ENCODE measurements at regions not wholly inside any gene's neighbourhood (a gene's known extent, or its start where the extent isn't known, plus 50 kb on each side); places are given as distances from the start of the nearest gene placed in this dataset.
"Not testable (repeated sequence)": the region's sequence is repeated elsewhere in the genome, so short reads cannot be mapped to it uniquely, and the experiment has no call there.

DNA sequence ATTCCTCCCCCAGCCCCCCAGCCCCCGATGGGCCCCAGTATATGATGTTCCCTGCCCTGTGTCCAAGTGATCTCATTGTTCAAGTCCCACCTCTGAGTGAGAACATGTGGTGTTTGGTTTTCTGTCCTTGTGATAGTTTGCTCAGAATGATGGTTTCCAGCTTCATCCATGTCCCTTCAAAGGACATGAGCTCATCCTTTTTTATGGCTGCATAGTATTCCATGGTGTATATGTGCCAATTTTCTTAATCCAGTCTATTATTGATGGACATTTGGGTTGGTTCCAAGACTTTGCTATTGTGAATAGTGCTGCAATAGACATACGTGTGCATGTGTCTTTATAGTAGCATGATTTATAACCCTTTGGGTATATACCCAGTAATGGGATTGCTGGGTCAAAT, 495.3 kb downstream of the OMA1 start:
- not testable (repeated sequence) for FAIRE-seq

DNA sequence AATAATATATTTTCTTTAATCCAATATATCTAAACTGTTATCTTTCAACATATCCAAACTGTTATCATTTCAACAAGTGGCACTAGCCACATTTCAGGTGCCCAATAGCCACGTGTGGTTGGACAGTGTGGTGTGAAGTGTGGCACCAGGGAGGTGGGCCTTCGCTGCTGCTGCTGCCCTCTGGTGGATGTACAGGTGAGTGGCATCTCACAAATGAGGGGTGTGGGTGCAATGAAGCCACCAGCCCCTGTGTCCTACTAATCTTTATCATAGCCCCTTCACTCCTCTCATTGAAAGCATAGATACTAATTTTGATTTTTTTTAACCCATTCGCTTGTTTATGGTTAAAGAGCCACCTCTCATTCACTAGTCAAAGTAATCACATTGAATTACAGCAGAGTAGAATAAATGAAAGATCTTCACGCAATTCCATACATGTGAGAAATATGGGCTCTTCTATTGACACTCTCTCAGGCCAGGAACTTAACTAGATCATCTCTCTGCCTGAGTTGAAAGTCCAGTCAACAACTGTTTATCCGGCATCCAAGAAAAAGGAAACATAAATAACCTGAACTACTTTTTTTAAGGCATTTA, 499.2 kb downstream of the OMA1 start:
- FAIRE-seq, result no peak

DNA sequence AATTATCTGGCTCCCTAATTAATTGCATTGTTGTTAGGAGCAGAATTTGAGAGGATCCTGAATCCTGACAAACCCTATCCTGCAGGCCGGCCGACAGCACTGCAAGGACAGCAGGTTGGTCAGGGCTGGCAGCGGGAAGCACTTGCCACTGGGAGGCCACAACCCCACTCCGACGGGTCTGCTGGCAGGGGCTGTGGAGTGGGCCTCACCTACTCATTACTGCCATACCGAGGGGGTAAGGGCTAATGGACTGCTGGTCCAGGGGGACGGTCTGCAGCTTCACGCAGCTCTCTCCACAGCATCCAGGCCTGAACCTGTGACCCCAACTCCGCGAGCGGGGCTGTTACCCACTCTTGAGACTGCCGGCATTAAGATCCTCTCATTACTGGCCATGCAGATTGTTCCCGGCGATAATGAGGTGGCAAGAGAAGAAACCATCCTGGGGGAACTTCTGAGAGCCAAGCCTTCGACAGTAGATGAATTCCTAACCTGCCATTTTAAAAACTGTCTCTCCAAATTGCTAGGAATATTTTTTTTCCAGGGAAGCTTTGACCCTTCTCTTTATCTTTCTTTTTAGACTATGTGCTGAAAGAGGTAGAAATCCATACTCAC, 501.3 kb downstream of the OMA1 start:
- no peak for FAIRE-seq

DNA sequence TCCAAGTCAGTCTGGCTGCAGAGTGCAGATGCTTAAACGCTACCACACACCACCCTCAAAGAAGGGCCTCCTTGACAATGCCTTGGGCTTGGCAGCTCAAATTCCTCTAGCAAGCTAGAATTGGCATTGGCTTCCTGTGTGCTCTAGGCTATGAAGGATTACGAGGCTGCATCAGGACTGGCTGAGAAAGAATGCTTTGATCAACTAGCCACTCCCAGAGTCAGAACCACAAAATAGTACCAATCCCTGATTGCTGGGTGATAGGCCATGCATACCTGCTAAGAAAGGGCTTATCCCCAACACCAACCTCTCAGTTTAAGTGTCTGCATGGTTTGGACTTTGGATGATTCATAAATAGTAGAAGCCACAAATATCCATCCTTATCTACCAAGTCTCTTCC, 504.9 kb downstream of the OMA1 start:
- FAIRE-seq, result no peak

DNA sequence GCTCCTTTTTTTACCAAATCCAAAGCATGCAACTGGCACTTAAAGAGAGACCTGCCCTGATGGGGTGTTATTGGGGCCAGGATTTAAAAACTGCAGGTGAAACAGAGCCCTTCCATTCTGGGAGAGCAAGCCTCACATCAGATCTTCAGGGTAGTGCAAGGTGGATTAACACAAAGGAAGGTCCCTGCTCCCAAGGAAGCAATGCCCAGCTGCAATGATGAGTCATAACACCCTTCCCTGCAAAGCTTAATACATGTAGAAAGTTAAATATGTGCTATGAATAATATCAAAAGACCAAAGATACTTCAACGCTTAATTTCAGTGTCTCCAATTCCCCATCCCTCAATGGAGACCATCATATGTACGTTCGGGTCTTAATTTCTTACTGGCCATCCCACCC, 508.0 kb downstream of the OMA1 start:
- FAIRE-seq, result no peak

DNA sequence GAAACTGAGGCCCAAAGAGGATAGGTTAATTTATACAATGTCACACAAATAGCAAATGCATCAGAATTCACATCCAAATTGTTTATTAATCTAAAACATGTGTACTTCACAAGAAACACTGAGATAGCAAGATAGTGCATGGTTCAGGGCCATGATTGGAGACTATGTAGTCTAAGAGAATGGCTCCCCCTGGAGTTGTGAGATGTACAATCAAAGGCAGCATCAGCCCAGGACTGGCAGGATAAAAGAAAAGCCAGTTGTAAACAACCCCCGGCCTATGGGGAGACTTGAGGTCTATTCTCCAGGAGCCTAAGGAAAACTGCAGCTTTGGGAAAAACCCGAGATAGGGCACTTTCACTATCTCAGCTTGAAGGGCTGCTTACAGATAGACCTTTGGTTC, 511.0 kb downstream of the OMA1 start:
- no peak for FAIRE-seq

DNA sequence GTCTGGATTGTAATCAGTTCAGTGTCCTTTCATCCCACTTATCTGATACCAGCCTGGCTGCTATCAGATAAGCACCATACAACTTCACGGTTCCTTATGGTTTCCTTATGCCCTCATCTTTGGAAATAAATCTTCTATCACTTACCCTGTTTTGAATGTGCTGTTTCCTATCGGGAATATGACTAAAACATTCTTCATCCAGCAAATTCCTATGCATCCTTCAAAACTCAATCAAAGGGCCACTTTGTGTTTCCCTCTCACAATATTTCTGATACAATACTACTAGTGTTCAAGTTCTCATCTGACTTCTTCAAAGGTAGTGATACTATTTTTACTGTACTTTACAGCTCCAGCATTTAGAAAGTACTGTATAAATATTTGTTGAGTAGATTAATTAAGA, 513.2 kb downstream of the OMA1 start:
- FAIRE-seq, result no peak

DNA sequence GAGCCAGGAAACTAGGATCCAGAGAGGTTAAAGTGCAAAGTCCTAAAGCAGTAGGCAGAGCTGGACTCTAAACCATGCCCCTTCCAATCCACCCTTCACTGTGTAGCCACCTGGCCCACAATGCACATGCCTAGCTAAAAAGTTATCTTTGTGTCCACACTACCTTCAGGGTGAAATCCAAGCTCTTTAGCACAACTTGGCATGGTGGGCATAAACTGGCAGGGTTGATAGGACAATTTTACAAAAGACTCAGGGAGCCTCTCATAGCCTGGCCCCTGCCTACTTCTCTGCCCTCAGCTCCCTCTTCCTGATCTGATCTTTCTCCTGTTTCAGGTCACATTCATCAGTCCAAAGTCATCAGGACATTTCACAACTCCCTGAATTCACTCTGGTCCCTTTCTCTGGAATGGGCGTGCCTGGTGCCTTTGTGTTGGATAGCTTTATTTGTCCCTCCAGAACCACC, 513.9 kb downstream of the OMA1 start:
- no peak for FAIRE-seq

DNA sequence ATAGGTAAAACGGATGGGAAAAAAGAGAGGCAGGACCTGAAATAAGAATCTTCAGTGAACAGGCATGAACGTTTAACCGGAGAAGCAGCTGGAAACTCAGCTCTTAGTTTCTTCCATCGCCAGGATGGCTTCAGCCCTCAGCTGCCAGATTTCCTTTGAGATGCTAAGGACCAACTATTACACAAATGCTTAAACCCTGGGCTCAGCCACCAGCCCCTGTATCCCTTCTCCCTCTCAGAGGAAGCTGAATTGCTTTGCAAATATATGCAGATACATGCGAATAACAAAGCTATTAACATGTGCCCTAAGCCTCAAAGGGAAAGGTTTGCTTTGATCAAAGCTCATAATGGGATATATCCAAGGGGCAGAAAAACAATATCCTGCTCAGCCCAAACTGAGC, 515.1 kb downstream of the OMA1 start:
- no peak for FAIRE-seq

DNA sequence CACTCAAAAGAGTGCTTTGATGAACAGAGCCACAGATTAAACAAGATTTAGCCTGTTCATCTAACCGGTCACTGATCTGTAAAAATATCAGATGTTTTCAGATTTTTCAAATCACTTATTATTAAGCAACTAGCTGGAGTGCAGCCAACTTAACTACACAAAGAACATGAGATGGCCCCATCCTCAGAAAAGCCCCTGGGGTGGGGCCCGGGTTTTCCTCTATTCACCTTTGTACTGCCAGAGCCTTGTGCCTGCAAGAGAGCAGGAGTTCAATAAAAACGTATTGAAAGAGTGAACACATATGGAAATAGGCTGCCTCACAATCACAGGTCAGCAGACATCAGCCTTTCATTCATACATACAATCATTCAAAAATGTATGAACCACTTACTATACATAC, 516.1 kb downstream of the OMA1 start:
- FAIRE-seq, result no peak

DNA sequence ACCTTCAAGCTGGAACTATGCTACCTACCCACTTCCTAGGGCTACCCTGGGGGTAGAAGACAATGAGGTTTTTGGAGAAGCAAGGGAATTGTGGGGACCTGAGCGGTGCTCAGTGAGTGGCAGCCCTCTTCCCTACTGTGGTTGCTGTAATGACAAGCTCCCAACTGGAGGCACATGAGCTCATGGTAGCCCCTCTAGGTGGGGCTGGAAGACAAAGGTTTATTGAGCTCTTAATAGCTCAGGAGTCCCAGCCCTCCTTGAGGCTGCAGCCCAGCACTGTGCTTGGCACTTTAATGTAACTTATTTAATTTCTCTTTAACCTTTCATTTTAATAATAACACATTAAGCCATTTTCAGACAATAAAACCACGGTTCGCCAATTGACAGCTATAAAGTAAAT, 528.9 kb downstream of the OMA1 start:
- FAIRE-seq, result no peak

DNA sequence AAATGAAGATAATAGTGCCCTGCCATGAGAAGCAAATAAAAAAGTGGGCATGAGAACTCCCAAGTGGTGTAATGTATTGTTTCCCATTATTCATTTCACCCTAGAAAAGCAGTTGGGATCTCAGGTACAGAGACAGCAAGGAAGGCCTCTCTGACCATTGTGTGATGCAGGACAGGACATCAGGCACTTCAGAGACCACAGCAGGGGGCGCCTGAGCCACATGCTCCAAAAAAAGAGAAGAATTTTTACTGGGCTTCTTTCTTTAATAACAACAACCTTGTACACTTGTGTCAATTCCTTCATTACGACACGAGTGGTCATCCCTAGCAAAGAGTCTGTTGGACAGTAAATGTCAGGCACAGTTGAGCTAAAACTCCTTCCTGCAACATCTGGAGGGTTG, 533.3 kb downstream of the OMA1 start:
- FAIRE-seq, result no peak

DNA sequence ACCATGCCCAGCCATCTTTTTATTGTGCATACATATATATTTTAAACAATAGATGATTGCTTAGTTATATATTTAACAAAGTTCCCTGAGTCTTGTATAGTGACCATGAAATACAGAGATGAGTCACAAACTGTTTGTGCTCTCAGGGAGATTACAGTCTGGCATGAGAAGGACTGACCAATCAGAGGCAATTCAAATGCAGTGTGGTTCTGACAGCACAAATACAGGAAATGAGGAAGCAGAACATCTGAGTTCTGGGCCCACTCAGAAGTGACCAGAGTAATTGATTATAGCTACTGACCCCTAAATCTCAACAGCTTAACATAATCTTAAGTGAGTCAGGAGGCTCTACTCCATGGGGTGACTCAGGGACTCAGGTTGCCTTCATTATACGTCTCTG, 534.5 kb downstream of the OMA1 start:
- FAIRE-seq, result no peak

DNA sequence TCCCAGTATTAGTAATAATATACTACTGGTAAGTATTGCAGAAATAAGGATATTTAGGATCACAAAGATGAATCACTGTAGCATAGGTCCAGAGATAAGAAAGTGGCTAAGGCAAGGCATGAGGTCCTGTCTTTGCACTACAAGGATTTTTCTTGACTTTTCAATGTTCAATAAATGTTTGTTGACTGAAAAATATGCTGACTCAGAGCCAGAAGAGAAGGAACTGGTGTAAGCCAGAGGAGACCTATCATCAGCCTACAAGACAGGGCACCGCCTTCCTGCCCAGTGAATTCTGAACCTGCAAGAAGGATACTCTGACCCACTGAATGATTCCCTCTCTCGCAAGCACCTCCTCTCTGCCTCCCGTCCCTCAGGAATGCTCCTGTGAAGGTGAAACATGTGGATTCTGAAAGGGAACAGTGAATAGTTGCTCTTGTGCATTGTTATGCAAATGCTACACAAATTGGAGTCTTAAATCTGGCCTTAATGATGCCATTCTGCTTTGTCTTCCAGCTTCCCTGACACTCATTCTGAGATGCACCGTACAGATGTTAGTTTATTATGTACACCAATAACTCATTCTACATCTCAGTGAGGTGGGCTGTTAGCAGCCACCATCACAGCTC, 540.0 kb downstream of the OMA1 start:
- FAIRE-seq, result no peak

DNA sequence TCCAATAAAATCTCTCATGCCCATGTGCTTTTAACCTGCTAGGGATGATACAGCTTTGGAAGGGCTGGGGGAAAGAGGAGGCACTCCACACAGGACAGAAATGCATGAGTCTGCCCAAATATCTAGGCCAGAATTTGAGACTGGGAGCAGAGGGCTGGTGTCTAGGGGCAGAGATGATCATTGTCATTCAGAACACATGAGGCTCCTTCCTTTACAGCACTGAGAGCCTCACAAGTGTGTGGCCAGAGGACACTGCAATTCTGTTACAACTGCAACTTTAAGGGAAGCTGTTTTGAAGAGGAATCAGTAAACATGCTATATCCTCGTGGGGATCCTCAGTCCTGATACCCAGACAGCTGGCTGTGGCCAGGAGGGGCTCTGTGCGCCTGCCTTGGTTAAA, 541.3 kb downstream of the OMA1 start:
- FAIRE-seq, result no peak

DNA sequence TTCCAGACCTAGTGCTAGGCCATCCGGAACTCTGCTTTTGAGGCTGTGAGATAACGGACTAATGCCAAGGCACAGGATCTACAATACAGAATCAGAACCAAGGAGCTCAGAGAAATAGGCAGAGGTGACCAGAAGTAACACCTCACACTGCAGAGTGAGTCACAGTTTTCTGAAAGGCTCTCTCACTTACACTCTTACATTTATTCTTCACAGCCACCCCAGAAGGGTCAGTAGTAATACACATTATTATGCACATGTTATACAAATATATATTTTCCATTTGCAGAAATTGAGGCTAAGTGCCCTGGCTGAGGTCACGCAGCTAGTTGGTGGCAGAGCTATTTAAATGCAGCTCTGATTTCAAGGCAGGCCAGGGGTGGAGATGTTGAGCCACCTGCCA, 542.5 kb downstream of the OMA1 start:
- no peak for FAIRE-seq

DNA sequence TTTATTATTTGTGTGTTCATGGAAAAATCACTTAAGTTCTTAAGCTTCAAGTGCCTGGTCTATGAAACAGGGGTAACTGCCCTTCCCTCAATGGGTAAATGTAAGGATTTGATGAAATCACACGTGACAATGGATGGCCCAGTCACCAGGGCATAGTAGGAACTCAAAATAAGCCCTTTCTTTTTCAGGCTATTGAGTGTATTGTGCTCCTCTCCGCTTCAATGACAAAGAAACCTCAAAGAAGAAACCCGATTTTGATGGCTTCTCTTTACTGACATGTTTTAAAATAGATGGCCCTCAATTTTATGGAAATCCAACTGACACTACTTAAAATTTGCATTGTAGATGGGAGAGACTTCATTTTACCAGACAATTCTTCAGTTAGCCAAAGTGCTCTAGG, 543.5 kb downstream of the OMA1 start:
- no peak for FAIRE-seq

DNA sequence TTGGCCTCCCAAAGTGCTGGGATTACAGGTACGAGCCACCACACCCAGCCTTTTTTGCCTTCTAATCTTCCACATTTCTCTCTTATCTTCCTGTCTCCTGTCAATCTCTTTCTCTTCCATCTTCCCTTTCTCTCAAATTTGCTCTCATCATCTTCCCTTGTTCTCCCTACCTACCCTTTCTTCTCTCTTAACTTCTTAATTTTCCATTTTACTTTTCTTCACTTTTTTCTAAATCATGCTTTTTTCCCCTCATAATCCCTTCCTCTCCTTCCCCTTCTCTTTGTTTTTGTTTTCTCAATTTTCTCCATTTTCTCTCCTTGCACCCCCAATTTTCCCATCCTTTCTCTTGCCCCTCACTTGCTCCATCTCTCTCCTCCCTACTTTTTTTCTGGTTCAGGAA, 545.7 kb downstream of the OMA1 start:
- no peak for FAIRE-seq

DNA sequence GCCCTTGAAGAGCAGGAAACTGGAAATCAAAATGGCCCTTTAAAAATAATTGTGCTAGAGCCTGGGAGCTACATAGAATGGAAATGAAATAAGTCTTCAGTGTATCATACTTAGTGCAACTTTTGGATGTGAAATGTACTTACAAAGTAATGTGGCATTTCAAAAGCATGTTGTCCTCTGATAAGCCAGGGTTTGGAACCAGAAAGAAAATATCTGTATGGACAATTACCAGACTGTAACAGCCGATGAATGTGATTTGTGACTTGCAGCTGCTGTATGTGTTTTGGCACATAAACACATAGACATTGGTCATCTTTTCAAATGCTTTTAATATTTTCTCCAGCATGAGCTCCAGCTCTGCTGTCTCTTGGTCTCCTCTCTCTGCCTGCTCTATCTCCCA, 546.4 kb downstream of the OMA1 start:
- no peak for FAIRE-seq

DNA sequence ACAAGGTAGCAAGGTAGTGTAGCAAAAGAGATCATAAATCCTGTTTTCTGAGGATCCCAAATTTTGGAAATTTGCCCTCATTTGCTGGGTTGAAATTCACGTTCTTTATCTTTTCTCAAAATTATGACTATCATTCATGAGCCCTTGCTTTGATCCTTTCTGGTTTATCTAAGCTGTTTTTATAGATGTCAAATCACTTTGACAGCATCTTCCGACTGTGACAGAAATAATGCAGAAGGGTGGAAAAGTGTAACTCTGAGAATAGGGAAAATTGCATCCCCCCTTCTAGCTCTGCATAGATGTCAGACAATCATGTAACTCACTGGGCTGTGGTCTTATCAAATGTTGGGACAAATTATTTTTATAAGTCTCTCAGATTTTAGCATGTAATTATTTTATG, 550.1 kb downstream of the OMA1 start:
- no peak for FAIRE-seq

DNA sequence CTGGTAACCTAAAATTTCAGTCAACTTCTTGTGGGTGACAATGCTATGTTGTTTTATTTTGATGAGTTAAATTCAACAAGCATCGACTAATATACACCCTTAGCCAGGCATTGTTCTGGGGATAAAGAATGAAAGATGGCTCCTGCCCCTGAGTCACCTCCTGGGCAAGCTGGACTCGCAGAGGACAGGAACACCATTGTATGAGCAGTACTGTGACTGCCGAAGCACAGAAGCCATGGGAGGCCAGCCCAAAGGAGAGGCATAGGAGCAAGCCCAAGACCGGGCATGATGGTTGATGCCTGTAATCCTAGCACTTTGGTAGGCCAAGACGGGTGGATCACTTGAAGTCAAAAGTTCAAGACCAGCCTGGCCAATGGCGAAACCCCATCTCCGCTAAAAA, 555.2 kb downstream of the OMA1 start:
- no peak for FAIRE-seq

DNA sequence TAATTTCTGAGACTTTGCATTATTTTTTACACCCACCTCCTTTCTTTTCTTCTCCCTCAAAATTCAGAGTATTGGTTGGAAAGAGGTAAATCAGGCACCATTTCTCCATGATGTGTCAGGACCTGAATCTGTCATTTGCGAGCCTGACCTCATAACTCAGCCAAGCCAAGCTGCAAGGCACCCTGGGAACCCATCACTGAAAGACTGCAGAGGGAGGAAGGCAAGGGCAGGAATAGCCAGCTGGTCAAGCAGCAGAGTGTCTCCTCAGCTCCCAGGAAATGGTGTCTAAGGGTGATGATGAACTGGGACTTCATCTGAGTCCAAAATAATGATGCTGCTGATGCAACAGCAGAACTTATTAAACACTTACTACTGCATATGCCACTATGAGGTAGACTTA, 556.6 kb downstream of the OMA1 start:
- no peak for FAIRE-seq

DNA sequence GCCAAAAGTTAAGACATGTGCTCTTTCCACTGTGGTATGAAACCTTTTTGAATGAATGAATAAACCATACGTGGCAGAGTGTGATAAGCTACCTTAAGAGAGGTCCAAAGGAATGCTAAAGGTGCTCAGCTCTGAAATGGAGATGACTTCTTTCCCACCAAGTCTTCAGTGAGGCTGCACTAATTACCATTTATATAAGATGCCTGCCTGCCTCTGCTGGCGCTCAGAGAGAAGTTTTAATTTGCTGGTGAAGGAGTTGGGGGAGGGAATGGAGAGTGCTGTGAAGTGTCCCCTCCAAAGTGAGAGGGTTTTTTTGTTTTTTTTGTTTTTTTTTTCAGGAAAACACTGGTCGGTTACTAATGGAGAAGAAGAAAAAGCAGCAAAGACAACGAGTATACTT, 559.0 kb downstream of the OMA1 start:
- FAIRE-seq, result no peak

DNA sequence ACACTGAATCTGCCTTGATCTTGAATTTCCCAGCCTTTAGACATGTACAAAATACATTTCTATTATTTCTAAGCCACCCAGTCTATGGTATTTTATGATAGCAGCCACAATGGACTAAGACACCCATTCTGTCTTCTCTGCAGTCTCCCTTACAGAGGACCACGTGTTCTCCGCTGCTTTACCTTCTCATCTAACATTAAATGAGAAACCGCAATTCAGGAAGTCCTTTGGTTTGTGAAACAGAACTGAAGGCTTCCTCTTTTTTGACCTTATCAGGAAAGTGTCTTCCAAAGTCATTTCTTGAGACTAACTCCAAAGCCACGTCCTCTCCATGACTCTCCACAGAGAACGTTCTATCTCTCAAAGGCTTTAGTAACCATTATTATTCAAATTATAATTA, 560.1 kb downstream of the OMA1 start:
- FAIRE-seq, result no peak

DNA sequence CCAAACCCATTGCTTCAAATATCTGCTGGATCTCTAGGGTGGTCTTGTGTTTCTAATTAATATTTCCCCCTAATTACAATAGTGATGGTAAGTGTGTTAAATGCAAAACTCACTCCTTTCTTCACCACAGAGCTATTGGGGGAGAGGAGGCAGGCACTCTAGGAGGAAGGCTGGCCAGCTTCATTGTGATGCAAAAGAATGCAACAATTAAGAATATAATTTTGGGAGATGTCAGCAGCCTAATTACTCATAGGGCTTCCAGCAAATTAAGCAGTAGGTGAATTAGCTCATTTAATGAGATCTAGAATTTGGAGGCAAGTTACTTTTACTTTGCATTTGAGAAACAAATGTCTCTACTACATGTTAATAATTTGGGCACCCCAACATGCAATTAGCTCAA, 560.4 kb upstream of the DAB1 start:
- FAIRE-seq, result no peak
